ENCODE measurements at regions not wholly inside any gene's neighbourhood (a gene's known extent, or its start where the extent isn't known, plus 50 kb on each side); places are given as distances from the start of the nearest gene placed in this dataset.

DNA sequence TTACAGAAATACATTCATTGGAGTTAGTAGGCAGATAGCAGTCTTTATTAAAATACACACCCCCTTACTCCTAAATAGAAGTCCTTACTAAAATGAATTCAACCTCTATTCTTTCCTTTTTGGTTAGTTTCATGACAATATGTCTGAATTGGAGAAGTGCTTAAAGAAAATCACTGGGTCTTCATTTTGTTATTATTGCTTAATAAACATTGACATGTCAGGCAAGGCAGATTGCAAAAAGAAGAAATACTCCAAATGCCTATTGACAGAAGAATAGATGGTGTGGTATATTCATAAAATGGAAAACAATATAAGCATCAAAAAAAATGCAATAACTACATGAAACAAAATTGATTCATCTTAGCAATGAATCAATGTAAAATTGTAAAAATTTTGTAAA lies 135.5 kb downstream of the TMEM26 start:
- DNase-seq = no peak

GRCh38 chr10:61316676-61317265 lies 136.4 kb downstream of the TMEM26 start:
- DNase-seq = no peak

DNA sequence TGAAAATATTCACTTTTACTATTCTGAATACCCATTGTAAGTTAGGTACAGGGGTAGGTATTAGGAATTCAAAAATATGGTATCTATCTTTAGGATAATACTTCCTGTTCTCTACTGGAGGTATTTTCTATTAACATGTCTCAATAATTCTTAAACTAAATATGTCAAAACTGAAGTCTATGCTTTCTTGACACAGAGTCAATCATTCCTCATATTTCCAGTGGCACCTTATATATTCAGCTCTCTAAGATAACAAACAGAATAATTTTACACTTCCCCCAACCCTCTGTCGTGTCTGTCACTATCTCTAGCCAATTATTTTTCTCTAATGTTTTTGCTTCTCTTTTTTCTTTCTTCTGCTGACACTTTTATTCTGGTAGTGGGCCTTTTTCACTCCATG lies 138.9 kb downstream of the TMEM26 start:
- DNase-seq = no peak

- no peak for DNase-seq
Measured at GRCh38 chr10:61313460-61313859, 139.7 kb downstream of the TMEM26 start.

DNA sequence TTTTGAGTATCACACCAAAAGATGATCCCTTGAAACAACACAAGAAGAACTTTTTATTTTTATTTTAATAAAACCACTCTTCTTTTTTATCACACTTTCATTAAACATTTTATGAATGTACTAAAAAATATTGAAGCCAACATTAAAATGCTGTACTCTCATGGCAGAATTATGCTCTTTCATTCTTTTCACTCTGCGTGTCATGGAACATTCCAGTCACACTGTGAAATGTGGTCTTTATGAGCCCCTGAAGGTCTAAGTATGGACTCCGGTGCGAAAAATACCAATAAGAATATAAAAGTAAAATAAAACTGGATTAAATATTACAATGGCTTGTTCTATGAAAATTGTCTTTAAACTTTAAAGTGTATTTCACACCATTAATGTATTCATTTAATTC lies 148.4 kb downstream of the TMEM26 start:
- no peak for DNase-seq

DNA sequence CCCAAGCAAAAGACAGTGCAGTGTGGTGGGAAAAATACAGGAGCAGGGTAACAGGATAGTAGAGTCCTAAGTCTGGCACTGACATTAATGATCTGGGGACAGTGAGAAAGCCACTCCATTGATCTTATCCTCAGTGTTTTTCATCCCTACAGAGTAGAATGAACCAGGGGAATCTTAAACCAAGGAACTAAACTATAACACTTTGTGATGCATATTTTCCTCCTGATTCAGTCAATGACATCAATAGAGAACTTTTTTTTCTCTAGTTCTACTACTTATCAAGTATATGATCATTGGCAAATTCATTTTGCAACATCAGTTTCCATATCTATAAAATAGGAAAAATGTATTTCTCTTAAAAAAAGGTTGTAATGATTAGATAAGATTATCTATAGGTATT lies 151.1 kb downstream of the TMEM26 start:
- no peak for DNase-seq

GRCh38 chr10:61301575-61301974 lies 151.6 kb downstream of the TMEM26 start:
- DNase-seq = peak; percentile 28

GRCh38 chr10:61299841-61300240 lies 153.3 kb downstream of the TMEM26 start:
- no peak for DNase-seq

DNA sequence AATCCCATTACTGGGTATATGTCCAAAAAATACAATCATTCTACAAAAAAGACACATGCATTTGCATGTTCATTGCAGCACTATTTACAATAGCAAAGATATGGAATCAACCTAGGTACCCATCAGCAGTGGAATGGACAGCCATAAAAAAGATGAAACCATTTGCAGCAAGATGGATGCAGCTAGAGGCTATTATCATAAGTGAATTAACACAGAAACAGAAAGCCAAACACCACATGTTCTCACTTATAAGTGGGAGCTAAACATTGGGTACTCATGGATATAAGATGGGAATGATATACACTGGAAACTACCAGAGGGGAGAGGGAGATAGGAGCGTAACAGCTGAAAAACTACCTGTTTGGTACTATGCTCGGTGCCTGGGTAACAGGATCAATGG lies 154.0 kb downstream of the TMEM26 start:
- no peak for DNase-seq

- no peak for DNase-seq
Measured at GRCh38 chr10:61298194-61298593, 155.0 kb downstream of the TMEM26 start.

- DNase-seq = no peak
Measured at GRCh38 chr10:61296161-61296560, 157.0 kb downstream of the TMEM26 start.

DNA sequence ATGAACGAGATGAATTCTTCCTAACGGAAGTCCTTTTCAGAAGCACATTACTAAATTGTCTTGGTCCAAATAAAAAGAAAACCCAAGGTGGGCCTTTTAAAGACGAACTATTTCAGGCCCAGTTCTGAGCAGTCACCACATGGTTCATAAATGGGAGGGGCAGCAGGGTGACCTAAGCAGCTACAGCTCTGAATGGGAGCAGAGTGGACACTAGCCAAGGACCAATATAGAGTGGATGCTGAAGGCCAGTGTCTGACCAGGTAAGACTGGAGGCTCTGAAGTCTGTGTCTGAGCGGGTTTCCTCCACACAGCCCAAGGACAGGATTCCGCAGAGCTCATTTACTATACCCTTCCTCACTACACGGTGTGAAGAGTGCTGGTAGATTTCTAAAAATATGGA lies 159.1 kb downstream of the TMEM26 start:
- no peak for DNase-seq

DNA sequence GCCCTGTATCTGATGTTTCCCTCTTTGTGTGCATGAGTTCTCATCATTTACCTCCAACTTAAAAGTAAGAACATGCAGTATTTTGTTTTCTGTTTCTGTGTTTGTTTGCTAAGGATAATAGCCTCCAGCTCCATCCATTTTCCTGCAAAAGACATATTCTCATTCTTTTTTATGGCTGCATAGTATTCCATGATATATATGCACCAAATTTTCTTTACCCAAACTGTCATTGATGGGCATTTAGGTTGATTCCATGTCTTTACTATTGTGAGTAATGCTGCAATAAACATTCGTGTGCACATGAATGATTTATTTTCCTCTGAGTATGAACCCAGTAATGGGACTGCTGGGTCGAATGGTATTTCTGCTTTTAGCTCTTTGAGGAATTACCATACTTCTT lies 163.4 kb downstream of the TMEM26 start:
- DNase-seq = no peak

GRCh38 chr10:61286686-61287085 lies 166.5 kb downstream of the TMEM26 start:
- DNase-seq = no peak

GRCh38 chr10:61285749-61286148 lies 167.4 kb downstream of the TMEM26 start:
- no peak for DNase-seq

GRCh38 chr10:61284222-61284890 lies 168.8 kb downstream of the TMEM26 start:
- DNase-seq = peak; percentile 26

DNA sequence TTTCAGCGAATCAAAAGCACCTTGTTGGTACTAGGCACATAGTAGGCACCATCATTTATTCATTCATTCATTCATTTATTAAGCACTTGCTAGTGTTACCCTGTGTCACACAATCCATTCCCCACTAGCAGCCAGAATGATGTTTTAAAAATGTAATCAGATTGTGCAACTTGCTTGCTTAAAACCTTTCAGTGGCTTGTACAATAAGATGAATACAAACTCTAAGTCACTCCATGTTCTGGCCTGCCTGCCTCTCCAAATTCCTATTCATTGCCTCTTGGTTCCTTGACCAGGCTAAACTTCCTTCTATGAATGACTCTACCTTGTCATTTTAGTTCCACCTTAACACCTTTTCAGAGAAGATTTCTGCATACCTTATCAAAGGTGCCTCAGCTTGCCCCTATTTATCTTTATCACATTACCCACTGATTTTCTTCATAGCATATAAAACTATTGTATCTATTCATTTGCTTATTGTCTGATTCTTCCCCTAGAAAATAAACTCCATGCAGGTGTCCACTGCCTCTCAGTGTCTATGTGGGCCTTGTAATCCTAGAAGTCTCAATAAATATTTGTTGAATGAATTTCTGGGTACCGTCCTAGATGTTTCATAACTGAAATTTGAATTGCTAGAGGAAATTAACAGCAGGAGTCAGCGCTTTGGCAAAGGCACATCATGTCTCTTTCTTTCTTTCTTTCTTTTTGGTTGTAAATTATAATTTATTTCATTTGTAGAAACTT lies 169.5 kb downstream of the TMEM26 start:
- no peak for DNase-seq

- no peak for DNase-seq
Measured at GRCh38 chr10:61283066-61283465, 170.1 kb downstream of the TMEM26 start.

GRCh38 chr10:61280303-61280702 lies 172.9 kb downstream of the TMEM26 start:
- no peak for DNase-seq

- no peak for DNase-seq
Measured at GRCh38 chr10:61279400-61279799, 173.8 kb downstream of the TMEM26 start.

- DNase-seq = no peak
Measured at GRCh38 chr10:61278556-61278955, 174.6 kb downstream of the TMEM26 start.

GRCh38 chr10:61272781-61273180 lies 180.4 kb downstream of the TMEM26 start:
- DNase-seq = no peak

- DNase-seq = peak; percentile 45
Measured at GRCh38 chr10:61271127-61271780, 181.9 kb downstream of the TMEM26 start.

GRCh38 chr10:61263518-61263917 lies 189.7 kb downstream of the TMEM26 start:
- DNase-seq = no peak

Data from amniotic stem cell (primary cell).